Progenitor cell of endocrine pancreas (in vitro differentiated cells): ENCODE measurements at regions not wholly inside any gene's neighbourhood (a gene's known extent, or its start where the extent isn't known, plus 50 kb on each side); places are given as distances from the start of the nearest gene placed in this dataset.

Source experiments
- DNase-seq: peaks from one replicate; pipeline ENCODE4 v3.0.0; 2021; ENCODE audit warnings: low spot score; ENCODE audit not compliant: unreplicated experiment
- H3K27ac Mint-ChIP-seq: 2 replicates; pipeline ENCODE4 v1.8.0; 2021; ENCODE audit warnings: mild to moderate bottlenecking, moderate library complexity, mixed read lengths
- H3K27me3 Mint-ChIP-seq: 2 replicates; pipeline ENCODE4 v1.8.0; 2021; ENCODE audit warnings: mixed read lengths
- H3K36me3 Mint-ChIP-seq: 2 replicates; pipeline ENCODE4 v1.8.0; 2022; ENCODE audit warnings: mixed read lengths; ENCODE audit not compliant: insufficient read depth
- H3K4me1 Mint-ChIP-seq: 2 replicates; pipeline ENCODE4 v1.8.0; 2021; ENCODE audit warnings: low read depth, mixed read lengths
- H3K4me3 Mint-ChIP-seq: 2 replicates; pipeline ENCODE4 v1.8.0; 2021; ENCODE audit warnings: low read depth, mild to moderate bottlenecking, moderate library complexity, mixed read lengths
- H3K9me3 Mint-ChIP-seq: 2 replicates; pipeline ENCODE4 v1.8.0; 2021; ENCODE audit warnings: low read depth, mixed read lengths
- CTCF ChIP-seq: fragments of 200-600 bp; sonication (generic); IDR thresholded peaks from one replicate; pipeline ENCODE4 v1.5.0; 2021; ENCODE audit warnings: antibody characterized with exemption, mild to moderate bottlenecking; ENCODE audit not compliant: unreplicated experiment

GRCh38 chr5:141800617-141801016 lies 77.6 kb downstream of the PCDH1 start:
- no peaks in the 10 kb centered on the region for H3K36me3 Mint-ChIP-seq
- no peak for TF ChIP-seq CTCF
- H3K4me3 Mint-ChIP-seq: no peak overlapping the region
- peaks cover 6% of the 10 kb centered on the region for H3K4me1 Mint-ChIP-seq
- no peaks in the 10 kb centered on the region for H3K9me3 Mint-ChIP-seq
- DNase-seq: no peak
- no peak overlapping the region for H3K27ac Mint-ChIP-seq
- H3K27me3 Mint-ChIP-seq: peaks cover 26% of the 10 kb centered on the region

- Mint-ChIP-seq H3K27me3 (peaks cover 24% of the 10 kb centered on the region), H3K4me3 (no peak overlapping the region), H3K27ac (no peak overlapping the region), H3K4me1 (peaks cover 5% of the 10 kb centered on the region), H3K9me3 (no peaks in the 10 kb centered on the region), H3K36me3 (no peaks in the 10 kb centered on the region)
- no peak for DNase-seq
- TF ChIP-seq CTCF: no peak
These were observed 78.6 kb downstream of the PCDH1 start for GRCh38 chr5:141799507-141800167.

- H3K27me3 Mint-ChIP-seq: peaks cover 11% of the 10 kb centered on the region
- no peaks in the 10 kb centered on the region for H3K36me3 Mint-ChIP-seq
- no peak for TF ChIP-seq CTCF
- H3K4me1 Mint-ChIP-seq: no peaks in the 10 kb centered on the region
- H3K4me3 Mint-ChIP-seq: no peak overlapping the region
- no peak for DNase-seq
- no peaks in the 10 kb centered on the region for H3K9me3 Mint-ChIP-seq
- no peak overlapping the region for H3K27ac Mint-ChIP-seq
These were observed 80.8 kb downstream of the PCDH1 start for GRCh38 chr5:141797425-141797824.

- peaks cover 19% of the 10 kb centered on the region for H3K27me3 Mint-ChIP-seq
- no peaks in the 10 kb centered on the region for H3K4me1 Mint-ChIP-seq
- H3K4me3 Mint-ChIP-seq: no peak overlapping the region
- no peak for TF ChIP-seq CTCF
- H3K36me3 Mint-ChIP-seq: no peaks in the 10 kb centered on the region
- no peak for DNase-seq
- H3K27ac Mint-ChIP-seq: no peak overlapping the region
- no peaks in the 10 kb centered on the region for H3K9me3 Mint-ChIP-seq
These were observed 82.8 kb downstream of the PCDH1 start for GRCh38 chr5:141795421-141795820.

- no peaks in the 10 kb centered on the region for H3K36me3 Mint-ChIP-seq
- H3K4me1 Mint-ChIP-seq: no peaks in the 10 kb centered on the region
- DNase-seq: no peak
- no peak overlapping the region for H3K4me3 Mint-ChIP-seq
- no peak for TF ChIP-seq CTCF
- H3K27me3 Mint-ChIP-seq: peaks cover 26% of the 10 kb centered on the region
- H3K27ac Mint-ChIP-seq: no peak overlapping the region
- no peaks in the 10 kb centered on the region for H3K9me3 Mint-ChIP-seq
These were observed 84.3 kb downstream of the PCDH1 start for GRCh38 chr5:141793881-141794280.
